ENCODE measurements at regions not wholly inside any gene's neighbourhood (a gene's known extent, or its start where the extent isn't known, plus 50 kb on each side); places are given as distances from the start of the nearest gene placed in this dataset.

DNA sequence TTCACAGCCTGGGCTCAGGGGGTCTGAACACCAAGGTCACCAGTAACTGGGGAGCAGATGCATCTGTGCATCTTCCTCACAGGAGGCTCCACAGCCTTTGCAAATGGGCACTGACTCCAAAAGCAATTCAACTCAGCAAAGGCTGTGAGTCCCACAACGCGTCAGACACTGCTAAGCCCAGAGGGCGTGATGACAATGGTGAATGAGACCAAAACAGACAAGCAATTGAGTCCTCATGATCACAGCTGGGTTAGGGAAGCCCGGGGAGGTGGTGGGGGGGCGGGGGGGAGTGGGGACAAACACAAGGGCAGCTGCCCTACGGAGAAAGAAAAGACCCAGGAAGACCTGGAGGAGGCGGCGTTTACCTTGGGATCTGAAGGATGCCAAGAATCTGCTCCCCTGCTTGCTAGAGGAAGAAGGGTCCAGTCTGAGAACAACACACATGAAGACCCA is 61.6 kb upstream of the RNF32 start:
- TF ChIP-seq, protein P1, sequence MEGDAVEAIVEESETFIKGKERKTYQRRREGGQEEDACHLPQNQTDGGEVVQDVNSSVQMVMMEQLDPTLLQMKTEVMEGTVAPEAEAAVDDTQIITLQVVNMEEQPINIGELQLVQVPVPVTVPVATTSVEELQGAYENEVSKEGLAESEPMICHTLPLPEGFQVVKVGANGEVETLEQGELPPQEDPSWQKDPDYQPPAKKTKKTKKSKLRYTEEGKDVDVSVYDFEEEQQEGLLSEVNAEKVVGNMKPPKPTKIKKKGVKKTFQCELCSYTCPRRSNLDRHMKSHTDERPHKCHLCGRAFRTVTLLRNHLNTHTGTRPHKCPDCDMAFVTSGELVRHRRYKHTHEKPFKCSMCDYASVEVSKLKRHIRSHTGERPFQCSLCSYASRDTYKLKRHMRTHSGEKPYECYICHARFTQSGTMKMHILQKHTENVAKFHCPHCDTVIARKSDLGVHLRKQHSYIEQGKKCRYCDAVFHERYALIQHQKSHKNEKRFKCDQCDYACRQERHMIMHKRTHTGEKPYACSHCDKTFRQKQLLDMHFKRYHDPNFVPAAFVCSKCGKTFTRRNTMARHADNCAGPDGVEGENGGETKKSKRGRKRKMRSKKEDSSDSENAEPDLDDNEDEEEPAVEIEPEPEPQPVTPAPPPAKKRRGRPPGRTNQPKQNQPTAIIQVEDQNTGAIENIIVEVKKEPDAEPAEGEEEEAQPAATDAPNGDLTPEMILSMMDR (IDR thresholded peaks at IDR 0.05) = no peak

DNA sequence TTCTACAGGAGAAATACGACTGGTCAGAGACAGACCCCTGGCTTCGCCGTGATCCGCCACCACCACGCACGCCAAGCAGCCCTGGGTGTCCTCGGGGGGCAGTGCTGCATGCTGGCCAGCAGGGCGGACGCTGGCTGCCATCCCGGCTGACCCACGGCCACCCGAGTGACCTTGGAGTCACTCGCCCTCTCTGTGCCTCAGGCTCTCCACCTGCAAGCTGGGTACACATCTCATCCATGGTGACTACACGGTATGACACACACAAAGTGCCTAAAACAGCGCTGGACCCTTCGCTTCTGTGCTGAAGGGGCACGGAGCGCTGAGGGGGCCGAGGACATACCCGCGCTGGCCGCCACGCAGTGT is 62.0 kb upstream of the RNF32 start:
- TF ChIP-seq, protein P1 (IDR thresholded peaks at IDR 0.05) = no peak

DNA sequence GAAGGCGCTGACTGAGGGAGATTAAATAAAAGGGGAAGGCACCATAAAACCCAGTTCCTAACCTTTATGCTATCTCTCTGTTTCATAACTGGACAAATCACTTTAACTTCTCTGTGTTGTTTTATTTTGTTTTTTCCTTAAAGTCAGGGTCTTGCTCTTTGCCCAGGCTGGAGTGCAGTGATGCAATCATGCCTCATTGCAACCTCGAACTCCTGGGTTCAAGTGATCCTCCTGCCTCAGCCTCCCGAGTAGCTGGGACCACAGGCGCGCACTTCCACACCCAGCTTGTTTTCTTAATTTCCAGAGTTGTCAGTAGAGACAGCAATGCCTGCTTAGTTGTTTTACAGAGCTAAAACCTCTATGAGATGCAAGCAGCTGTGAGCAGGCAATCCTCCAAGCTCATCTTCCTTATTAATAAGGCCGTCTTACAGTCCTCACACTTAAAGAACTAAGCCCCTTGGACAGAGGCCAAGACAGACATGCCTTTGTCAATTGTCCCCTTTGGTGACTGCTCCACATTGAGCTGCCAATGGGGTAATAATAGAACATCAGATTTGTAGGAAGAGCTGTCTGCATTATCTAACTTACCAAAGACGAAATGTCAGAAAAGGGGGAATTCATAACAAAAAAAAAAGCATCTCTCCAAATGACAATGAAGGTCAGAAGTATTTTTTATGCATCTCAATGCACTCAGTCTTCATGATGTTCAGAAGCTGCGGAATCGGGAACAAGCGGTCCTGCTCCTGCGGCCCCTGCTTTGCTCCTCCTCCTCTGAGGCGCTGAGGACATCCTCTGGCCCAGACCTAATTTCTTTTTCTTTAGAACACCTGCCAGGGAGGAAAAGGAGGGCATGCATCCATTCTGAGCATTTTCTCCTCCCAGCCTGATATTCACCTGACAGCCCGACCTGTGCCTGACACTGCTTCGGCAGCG is 62.7 kb upstream of the RNF32 start:
- TF ChIP-seq, protein P1 (IDR thresholded peaks at IDR 0.05) = no peak

DNA sequence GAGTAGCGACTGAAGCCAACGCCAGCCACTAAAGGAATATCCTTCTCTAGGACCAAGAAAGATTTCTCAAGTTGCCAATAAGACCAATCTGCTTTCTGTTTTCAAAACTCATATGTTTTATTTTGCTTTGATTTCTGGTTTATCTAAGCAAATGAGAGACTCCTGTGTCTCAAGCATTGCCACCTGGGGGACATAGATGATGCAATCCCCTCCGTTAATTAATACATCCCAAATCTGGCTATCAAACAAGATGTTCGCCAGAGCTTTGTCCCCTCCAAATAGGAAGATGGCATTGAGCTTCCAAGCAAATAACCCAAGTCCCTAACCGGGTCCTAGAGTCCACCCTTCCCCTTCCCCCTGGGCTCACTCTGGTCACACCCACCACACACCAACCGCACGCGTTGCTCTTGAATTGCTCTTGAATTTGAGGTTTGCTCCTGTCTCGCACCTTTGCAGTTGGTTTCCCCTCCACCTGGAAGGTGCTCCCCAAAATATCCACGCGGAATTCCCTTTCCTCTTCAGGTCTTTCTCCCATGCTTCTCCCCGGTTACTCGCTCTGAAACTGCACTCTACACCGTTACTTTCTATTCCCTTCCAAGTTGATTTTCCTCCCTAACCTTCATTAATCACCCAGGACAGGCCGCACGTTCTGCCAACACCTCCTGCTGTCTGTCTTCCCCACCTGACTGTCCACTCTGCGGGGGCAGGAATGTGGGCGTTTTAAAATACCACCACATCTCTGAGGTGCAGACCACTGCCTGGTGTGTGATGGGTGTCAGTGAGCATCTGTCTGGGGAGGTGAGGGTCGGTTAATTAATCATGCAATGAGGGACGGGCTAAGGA is 64.1 kb upstream of the RNF32 start:
- TF ChIP-seq, protein P1 (IDR thresholded peaks at IDR 0.05) = no peak

DNA sequence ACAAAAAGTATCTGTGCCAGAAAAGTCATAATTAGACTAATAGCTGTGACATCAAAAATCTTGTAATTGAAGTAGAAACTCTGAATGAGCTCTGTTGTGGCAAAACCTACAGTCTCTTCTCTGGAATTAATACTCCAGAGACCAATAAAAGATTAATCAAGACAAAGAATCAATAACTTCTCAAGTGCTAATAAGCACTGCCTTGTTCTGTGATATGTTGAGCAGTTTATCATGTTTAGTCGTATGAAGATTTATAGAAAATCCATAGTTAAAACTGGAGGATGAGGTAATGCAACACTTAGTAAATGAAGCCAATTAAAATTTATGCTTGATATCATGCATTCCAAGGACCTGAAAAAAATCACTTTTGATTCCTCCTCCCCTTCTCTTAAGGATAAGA is 72.3 kb upstream of the RNF32 start:
- TF ChIP-seq, protein P1 (IDR thresholded peaks at IDR 0.05) = no peak

DNA sequence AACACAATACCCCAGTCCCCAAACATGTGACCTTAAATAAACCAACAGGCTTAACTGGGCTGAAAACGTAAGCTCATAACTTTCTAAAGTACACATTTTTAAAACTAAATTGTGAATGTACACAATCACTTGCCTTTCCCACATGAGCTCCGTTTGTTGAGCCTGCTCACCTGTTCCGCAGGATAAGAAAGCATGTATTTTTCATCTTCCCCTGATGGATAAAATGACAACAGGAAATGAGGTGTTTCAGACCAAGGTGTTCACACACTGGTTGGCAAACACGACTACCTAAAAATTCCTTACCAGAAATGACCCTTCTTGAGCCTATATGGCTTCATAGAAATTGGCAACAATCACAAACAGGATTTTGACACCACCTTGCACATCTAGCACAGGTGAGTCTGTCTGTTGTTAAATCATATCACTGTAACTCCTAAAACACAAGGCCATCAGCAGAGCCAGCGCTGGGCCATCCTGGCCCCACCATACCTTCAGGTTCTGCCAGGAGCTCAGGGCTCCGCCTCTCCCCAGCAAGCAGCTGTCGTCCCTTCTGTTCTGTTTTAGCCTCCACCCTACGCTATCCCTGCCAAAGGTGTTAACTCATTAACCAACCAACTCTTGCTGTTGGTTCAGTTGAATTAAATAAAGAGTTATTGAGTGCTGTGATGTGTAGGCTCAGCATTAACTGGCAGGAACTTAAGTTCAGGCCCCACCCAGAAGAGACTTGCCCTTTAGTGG is 73.6 kb upstream of the RNF32 start:
- TF ChIP-seq, protein P1 (IDR thresholded peaks at IDR 0.05) = no peak

DNA sequence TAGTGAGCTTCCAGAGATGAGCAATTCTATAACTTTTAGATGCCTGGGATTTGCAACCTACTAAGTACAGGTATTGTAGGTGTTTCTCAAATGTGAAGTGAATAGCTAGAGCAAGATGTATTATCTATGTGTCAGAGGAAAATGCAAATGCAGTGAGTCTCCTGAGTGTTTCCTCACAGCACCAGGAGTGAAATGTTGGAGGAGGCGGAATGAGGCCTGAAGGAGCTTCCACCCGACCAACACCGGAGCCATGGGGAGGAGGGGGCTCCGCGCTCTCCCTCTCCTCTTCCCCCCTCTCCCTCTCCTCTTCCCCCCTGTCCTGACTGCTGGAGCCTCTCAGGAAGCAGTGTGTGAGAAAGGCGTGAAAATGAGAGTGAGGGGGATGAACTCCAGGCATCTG is 79.9 kb upstream of the RNF32 start:
- TF ChIP-seq, protein P1 (IDR thresholded peaks at IDR 0.05) = no peak
